Epithelial cell of esophagus (primary cell): ENCODE measurements at regions not wholly inside any gene's neighbourhood (a gene's known extent, or its start where the extent isn't known, plus 50 kb on each side); places are given as distances from the start of the nearest gene placed in this dataset.

Experiments used
- DNase-seq: peaks from one replicate; pipeline ENCODE4 v3.0.0; 2010; ENCODE audit warnings: low read depth
- H3K4me3 ChIP-seq: 2 replicates; pipeline ENCODE4 v1.5.1; 2011; ENCODE audit warnings: mild to moderate bottlenecking, low read length, control low read depth
- TF ChIP-seq, protein P1 (sequence below): IDR thresholded peaks from 2 replicates; pipeline ENCODE4 v1.5.1; 2011; ENCODE audit warnings: low read depth, mild to moderate bottlenecking, low read length, control low read depth, inconsistent platforms; ENCODE audit not compliant: insufficient read depth; ENCODE audit errors: missing control alignments

DNA sequence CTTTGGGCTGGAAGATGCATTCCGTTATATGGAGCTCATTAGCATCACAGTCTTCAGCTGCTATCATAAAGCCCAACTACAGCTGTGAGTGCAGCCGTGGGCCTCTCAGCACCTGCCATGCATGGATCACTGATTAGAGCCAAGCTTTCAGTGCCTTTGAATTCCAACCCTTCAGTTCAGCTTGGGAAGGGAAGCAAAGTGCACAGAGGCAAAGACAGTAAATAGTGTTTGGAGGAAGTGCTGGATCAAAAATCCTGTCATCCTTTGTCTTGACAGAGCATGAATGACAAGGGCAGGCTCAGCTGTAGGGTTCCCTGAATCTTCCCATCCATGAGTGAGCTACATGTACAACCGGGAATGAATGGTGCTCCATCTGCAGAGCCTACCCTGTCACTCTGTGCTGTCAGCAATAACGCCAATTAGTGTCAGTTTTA is 153.7 kb downstream of the DNAJB9 start:
- DNase-seq = no peak
- H3K4me3 ChIP-seq = no peak overlapping the region
- TF ChIP-seq, protein P1, sequence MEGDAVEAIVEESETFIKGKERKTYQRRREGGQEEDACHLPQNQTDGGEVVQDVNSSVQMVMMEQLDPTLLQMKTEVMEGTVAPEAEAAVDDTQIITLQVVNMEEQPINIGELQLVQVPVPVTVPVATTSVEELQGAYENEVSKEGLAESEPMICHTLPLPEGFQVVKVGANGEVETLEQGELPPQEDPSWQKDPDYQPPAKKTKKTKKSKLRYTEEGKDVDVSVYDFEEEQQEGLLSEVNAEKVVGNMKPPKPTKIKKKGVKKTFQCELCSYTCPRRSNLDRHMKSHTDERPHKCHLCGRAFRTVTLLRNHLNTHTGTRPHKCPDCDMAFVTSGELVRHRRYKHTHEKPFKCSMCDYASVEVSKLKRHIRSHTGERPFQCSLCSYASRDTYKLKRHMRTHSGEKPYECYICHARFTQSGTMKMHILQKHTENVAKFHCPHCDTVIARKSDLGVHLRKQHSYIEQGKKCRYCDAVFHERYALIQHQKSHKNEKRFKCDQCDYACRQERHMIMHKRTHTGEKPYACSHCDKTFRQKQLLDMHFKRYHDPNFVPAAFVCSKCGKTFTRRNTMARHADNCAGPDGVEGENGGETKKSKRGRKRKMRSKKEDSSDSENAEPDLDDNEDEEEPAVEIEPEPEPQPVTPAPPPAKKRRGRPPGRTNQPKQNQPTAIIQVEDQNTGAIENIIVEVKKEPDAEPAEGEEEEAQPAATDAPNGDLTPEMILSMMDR = no peak

DNA sequence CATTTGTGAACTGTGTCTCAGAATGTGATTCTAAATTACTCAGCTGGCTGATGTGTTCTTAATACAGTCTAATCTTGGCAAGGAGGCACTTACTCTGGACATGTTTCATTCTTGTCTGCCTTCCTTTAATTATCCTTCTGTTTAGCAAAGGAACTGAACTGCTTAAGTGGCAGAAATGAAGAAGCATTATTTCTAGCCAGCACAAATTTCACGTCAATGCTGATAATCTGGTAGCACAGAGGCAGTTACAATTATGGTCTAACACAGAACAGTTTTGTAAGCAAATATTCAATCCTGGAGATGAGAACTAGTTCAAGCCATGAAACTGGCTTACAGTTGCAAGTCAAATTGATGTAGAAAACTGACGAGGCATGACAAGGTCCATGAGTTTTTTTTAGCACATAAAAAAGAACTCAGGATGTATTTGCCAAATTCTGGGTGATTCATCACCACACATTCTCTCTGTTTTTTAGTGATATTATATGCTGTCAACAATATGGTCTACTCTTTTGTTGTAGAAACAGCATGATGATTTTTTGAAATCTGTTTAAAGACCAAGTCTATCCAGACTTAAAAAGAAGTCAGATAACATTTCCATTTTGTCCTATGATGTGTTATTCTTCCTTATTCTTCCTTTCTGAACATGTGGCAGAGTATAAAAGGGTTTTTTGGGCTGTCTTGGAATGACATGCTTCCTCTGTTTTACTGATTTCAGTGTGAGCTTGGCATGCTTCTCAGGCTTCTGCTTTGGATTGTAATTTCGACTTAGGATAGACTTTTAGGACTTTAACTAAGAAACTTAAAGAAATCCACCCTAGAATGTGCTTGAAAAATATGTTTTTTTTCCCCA is 154.8 kb downstream of the DNAJB9 start:
- no peak overlapping the region for H3K4me3 ChIP-seq
- DNase-seq = no peak
- TF ChIP-seq, protein P1 = no peak

DNA sequence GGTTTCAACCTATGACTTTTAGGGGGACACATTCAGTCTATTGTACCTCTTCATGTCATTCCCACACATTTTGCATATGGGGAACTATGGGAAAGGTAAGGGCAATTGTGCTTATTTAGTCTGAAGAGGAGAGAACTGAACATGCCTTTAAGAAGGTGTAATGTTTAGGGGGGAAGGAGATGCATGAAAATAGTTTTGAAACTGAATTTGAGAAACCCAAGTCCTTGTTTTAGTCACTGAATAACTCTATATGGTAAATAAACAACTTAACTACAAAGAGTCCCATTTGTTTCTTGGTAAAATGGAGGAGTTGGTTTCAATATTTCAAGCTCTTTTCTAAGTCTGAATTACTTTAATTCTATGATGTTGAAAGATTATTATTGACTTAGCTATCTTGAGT is 166.1 kb downstream of the DNAJB9 start:
- TF ChIP-seq, protein P1 = no peak
- no peak for DNase-seq
- H3K4me3 ChIP-seq = no peak overlapping the region

DNA sequence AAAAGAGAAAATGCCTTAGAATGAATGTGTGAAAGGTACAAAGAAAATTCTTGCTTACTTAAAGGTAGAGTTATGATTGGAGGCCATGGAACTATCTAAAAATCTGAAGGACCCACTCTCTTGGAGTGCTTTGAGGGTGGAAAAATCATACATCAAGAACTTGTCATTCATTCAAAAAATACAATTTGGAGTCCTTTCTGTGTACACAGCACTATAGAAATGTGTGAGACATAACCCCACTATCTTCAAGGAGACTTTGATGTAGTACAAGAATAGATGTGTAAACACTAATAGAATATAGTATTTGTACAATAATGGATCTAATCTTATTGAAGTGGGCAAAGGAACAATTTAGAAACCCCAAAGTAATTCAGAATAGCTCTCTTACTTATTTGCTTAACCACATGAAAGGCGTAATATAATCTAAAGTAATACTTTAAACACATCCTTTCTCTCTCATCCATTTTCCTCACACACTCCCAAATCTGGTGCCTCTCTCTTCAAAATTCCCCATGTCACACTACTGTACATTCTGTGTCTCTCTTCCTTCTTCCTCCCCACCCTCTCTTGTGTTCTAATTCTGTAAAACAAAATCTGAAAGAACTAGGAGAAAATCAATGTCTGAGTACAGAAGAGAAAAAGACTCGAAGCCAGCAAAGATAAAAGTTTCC is 166.7 kb downstream of the DNAJB9 start:
- no peak for DNase-seq
- H3K4me3 ChIP-seq = no peak overlapping the region
- TF ChIP-seq, protein P1 = no peak

DNA sequence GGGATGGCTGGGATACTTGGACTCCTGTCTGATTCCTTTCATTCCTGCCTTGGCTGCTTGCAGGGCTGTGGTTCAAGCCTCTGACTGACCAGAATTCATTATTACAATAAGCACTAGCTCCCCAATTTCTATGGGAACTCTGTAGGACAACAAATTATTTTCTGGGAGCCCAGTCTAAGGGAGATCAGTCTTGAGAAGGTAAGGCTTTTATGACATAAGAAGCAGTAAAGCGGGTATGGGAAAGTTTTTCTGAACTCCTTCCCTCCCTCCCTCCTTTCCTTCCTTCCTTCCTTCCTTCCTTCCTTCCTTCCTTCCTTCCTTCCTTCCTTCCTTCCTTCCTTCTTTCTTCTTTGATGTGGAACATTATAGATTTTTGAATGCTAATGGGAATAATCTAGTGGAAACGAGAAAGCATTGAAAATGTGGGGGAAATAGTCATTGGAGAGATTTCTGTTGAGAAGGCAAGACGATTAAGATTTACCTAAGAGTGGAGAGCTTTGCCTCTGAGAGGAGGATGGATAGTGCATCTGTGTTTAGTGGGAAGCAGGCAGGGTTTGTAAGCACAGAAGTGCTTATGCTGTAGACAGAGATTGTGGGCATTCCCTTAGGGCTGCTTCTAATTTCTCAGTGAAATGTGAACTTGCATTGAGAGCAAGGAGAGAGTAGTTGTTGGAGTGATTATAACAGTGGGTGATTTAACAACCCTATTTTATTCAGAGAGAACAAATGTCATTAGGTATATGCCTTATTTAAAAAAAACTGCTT is 201.5 kb downstream of the DNAJB9 start:
- TF ChIP-seq, protein P1 = no peak
- DNase-seq = no peak
- H3K4me3 ChIP-seq = no peak overlapping the region

DNA sequence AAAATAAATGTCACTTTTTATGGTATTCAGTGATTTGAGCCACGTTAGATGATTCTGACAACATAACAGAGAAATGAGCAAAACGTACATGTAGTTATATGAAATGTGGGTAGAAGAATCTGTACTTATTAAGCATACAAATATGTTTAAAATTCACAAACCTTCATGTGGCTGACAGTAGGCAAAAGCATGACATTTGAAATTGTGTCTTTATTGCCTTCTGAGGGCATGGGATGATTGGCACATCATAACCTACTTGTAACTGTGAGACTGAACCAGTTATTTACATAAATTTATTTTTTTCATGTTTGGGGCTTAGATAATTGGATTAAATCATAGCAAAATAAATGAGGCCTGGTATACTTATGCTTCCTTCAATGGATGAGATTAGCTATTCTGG is 202.2 kb downstream of the DNAJB9 start:
- no peak for DNase-seq
- TF ChIP-seq, protein P1 = no peak
- H3K4me3 ChIP-seq = no peak overlapping the region
